Mesodermal cell (in vitro differentiated cells): ENCODE measurements at regions not wholly inside any gene's neighbourhood (a gene's known extent, or its start where the extent isn't known, plus 50 kb on each side); places are given as distances from the start of the nearest gene placed in this dataset.
"Not testable (repeated sequence)": the region's sequence is repeated elsewhere in the genome, so short reads cannot be mapped to it uniquely, and the experiment has no call there.

Source experiments
- H3K27ac ChIP-seq: 2 replicates; pipeline ENCODE4 v1.7.0; 2013; ENCODE audit warnings: mild to moderate bottlenecking, low read depth, low read length, moderate library complexity; ENCODE audit not compliant: severe bottlenecking
- H3K36me3 ChIP-seq: 2 replicates; pipeline ENCODE4 v1.7.1; 2013; ENCODE audit warnings: mild to moderate bottlenecking, low read length, moderate library complexity; ENCODE audit not compliant: control insufficient read depth, insufficient read depth
- H3K4me1 ChIP-seq: one replicate; pipeline ENCODE4 v1.7.1; 2013; ENCODE audit warnings: mild to moderate bottlenecking, low read length; ENCODE audit not compliant: insufficient read depth, control insufficient read depth, poor library complexity, severe bottlenecking
- H3K4me3 ChIP-seq: 2 replicates; pipeline ENCODE4 v1.7.0; 2013; ENCODE audit warnings: low read length, control low read depth, mild to moderate bottlenecking; ENCODE audit not compliant: insufficient read depth, poor library complexity, severe bottlenecking; ENCODE audit errors: extremely low read depth
- H3K9me3 ChIP-seq: 2 replicates; pipeline ENCODE4 v1.7.1; 2013; ENCODE audit warnings: mild to moderate bottlenecking, low read length, moderate library complexity; ENCODE audit not compliant: control insufficient read depth
- WGBS, 2 experiments: methylation state at CpG; one replicate each; pipeline ENCODE4 v1.1.5; 2013; ENCODE audit warnings: missing lambda C conversion rate in 2 of 2; ENCODE audit not compliant: insufficient coverage in 2 of 2; 5-methylcytosine and 5-hydroxymethylcytosine counted together

- H3K36me3 ChIP-seq, H3K4me1 ChIP-seq, H3K4me3 ChIP-seq, H3K27ac ChIP-seq: not testable (repeated sequence)
- 49 to 60% methylated on average over 7 of the region's 11 CpGs for WGBS, 2 experiments
- peaks cover 42% of the 10 kb centered on the region for H3K9me3 ChIP-seq
Measured at GRCh38 chr20:29086145-29086718, 2171.2 kb upstream of the DEFB115 start.

DNA sequence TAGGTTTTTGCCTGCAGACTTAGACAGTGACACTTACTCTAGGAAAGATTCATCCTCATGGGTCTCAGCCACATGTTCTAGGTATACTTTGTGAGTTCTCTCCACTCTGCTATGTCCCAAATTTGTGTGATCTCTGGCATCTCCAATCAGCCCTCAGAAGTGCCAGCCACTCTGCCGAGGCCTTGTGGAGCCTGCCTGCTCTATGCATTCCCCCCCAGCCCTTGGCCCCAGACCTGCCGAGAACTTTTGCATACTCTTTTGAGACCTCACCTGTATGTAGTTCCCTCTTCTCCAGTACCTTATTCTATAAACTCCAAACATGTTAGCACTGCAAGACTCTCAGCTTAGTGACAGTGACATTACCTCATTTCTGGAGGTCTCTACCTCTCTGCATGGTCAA is 2170.5 kb upstream of the DEFB115 start:
- Histone ChIP-seq H3K9me3 (peaks cover 37% of the 10 kb centered on the region), H3K27ac (no peak overlapping the region), H3K36me3 (no peaks in the 10 kb centered on the region), H3K4me1 (no peaks in the 10 kb centered on the region), H3K4me3 (no peak overlapping the region)
- WGBS, 2 experiments = 82 to 89% methylated on average over 2 of the region's 2 CpGs

DNA sequence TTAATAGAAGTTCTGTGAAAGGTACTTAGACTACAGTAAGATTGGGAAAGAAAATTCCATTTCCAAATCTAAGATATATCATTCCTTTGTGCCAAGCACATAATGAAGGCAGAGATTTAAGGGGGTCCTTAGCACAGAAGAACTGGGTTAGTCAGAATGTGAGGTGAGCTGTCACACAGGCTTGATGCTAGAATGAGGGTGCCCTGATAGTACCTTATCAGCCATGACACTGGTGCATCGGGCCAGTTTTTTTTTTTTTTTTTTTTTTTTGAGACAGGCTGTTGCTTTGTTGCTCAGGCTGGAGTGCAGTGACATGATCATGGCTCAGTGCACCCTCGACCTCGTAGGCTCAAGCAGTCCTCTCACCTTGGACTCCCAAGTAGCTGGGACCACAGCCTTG is 2169.6 kb upstream of the DEFB115 start:
- H3K4me1 ChIP-seq, H3K36me3 ChIP-seq, H3K27ac ChIP-seq, H3K4me3 ChIP-seq: not testable (repeated sequence)
- WGBS, 2 experiments = no CpG with 5 or more reads among the region's 3 CpGs
- peaks cover 33% of the 10 kb centered on the region for H3K9me3 ChIP-seq

DNA sequence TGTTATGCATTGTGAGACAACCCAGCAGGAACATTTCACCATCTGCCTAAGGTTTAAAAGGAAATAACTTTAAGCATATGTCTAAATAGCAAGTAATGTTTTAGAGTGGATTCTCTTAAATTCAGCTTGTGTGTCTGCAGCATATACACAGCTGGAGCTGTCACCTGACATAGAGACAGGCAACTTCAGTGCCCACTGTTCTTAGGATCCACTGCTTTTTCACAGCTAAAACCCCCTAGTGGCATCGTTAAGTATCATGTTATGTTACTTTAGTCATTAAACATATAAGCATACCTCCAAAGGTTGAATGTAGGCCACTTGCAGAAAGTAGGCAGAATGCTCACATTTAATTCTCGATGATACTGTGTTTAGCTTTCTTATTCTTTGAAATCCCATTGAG is 2169.0 kb upstream of the DEFB115 start:
- not testable (repeated sequence) for H3K4me1 ChIP-seq, H3K4me3 ChIP-seq, H3K36me3 ChIP-seq, H3K27ac ChIP-seq
- WGBS, 2 experiments = 78 to 80% methylated on average over 1 of the region's 2 CpGs
- H3K9me3 ChIP-seq = peaks cover 33% of the 10 kb centered on the region

DNA sequence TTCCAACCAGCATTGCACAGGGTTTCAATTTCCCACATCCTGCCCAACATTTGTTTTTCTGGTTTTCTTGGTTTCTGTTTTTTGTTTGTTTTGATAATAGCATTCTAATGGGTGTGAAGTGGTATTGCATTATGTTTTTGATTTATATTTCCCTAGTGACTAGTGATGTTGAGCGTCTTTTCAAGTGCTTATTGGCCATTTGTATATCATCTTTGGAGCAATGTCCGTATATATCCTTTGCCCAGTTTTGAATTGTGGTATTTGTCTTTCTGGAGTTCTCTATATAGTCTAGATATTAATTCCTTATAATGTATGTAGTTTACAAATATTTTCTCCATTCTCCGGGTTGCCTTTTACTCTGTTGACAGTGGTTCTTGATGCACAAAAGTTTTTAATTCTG is 2168.1 kb upstream of the DEFB115 start:
- WGBS, 2 experiments = 83% methylated on average over 1 of the region's 3 CpGs; no CpG with 5 or more reads in 1 of the 2 experiments
- H3K9me3 ChIP-seq = peaks cover 40% of the 10 kb centered on the region
- not testable (repeated sequence) for H3K4me1 ChIP-seq, H3K27ac ChIP-seq, H3K36me3 ChIP-seq, H3K4me3 ChIP-seq

DNA sequence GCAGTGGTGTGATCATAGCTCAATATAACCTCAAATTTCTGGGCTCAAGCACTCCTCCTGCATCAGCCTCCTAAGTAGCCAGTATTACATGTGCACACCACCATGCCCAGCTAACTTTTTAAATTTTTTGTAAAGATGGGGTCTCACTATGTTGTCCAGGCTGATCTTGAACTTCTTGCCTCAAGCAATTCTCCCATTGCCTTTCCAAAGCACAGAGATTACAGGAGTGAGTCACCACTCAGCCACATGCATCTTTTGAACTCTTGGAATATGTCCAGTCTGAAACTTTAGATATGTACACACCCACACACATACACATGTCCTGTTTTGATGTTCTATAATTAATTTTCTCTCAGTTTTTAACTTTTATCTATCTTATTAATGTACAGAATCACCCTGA is 2163.5 kb upstream of the DEFB115 start:
- H3K4me3 ChIP-seq, H3K36me3 ChIP-seq, H3K4me1 ChIP-seq, H3K27ac ChIP-seq: not testable (repeated sequence)
- peaks cover 16% of the 10 kb centered on the region for H3K9me3 ChIP-seq

DNA sequence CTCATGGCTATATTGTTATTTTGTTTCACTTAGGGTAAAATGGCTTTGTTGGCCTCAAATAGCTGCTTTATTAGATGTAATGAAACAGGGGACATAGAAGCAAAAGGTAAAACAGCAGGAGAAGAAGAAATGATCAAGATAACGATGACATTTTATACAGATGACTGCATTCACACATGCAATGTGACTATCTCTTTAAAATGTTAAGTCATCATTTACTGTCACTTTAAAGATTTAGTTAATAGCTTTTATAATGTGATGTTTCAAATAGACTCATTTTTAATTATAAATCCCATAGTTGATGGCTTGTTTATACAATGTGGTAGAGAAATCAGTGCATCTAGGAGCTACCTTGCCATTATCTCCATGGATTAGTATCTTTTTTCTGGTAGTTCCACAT is 2160.8 kb upstream of the DEFB115 start:
- not testable (repeated sequence) for H3K4me3 ChIP-seq, H3K4me1 ChIP-seq, H3K36me3 ChIP-seq, H3K27ac ChIP-seq
- no CpG with 5 or more reads among the region's 1 CpG for WGBS, 2 experiments
- H3K9me3 ChIP-seq = peaks cover 13% of the 10 kb centered on the region

GRCh38 chr20:29107884-29108283 is 2149.6 kb upstream of the DEFB115 start:
- not testable (repeated sequence) for H3K4me3 ChIP-seq, H3K4me1 ChIP-seq, H3K9me3 ChIP-seq, H3K36me3 ChIP-seq, H3K27ac ChIP-seq
- WGBS, 2 experiments = 80 to 85% methylated on average over 5 of the region's 6 CpGs

GRCh38 chr20:29109386-29109785 is 2148.1 kb upstream of the DEFB115 start:
- H3K4me1 ChIP-seq, H3K27ac ChIP-seq, H3K4me3 ChIP-seq, H3K36me3 ChIP-seq, H3K9me3 ChIP-seq: not testable (repeated sequence)
- WGBS, 2 experiments = no CpG with 5 or more reads among the region's 2 CpGs

DNA sequence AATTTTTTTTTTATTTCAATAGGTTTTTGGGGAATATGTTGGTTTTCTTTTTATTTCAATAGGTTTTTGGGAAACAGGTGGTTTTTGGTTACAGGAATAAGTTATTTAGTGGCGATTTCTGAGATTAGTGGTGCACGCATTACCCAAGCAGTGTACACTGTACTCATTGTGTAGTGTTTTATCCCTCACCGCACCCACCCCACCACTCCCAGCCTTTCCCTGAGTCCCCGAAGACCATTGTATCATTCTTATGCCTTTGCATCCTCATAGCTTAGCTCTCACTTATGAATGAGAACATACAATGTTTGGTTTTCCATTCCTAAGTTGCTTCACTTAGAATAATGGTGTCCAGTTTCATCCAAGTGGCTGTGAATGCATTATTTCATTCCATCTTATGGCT is 2142.4 kb upstream of the DEFB115 start:
- H3K27ac ChIP-seq, H3K36me3 ChIP-seq, H3K4me1 ChIP-seq, H3K4me3 ChIP-seq: not testable (repeated sequence)
- peaks cover 43% of the 10 kb centered on the region for H3K9me3 ChIP-seq
- 64 to 69% methylated on average over 2 to 4 of the region's 4 CpGs for WGBS, 2 experiments

GRCh38 chr20:29119141-29119540 is 2138.3 kb upstream of the DEFB115 start:
- Histone ChIP-seq H3K4me1 (no peaks in the 10 kb centered on the region), H3K27ac (no peak overlapping the region), H3K9me3 (peaks cover 72% of the 10 kb centered on the region), H3K36me3 (no peaks in the 10 kb centered on the region), H3K4me3 (no peak overlapping the region)
- WGBS, 2 experiments = 48 to 56% methylated on average over 7 of the region's 7 CpGs

DNA sequence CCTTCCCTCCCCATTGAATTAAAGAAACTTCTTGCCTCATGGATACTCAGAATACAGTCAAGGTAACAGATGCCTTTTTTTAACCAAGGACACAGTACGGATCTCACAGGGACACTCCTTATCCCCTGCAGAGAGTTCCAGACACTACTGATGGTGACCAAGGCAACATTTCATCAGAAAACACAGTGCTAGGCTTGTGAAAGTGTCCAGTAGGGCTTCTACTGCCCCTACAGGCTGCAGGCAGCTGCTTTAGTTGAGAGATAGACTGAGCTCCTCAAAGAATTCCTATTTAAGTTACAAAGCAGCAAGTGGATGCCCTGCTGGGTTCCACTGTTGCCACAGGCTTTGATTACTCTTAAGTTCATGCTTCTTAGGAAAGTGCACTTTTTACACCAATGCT is 2137.8 kb upstream of the DEFB115 start:
- H3K9me3 ChIP-seq = peaks cover 77% of the 10 kb centered on the region
- whole genome bisulfite sequencing, 2 experiments = 41 to 57% methylated on average over 1 of the region's 1 CpG
- H3K36me3 ChIP-seq = not testable (repeated sequence)

More for the DNA sequence above, 2137.8 kb upstream of the DEFB115 start:
- H3K4me3 ChIP-seq, H3K27ac ChIP-seq, H3K4me1 ChIP-seq: not testable (repeated sequence)
